ENCODE measurements at regions not wholly inside any gene's neighbourhood (a gene's known extent, or its start where the extent isn't known, plus 50 kb on each side); places are given as distances from the start of the nearest gene placed in this dataset.

- no peak for DNase-seq (ENCODE audit: low spot score)
- no TSS peak for BruUV-seq (replicated peaks)
- Histone ChIP-seq H3K9me3 (ENCODE audit: low read length) (no peaks in the 10 kb centered on the region), H3K4me1 (ENCODE audit: insufficient read depth, low read length, poor library complexity, severe bottlenecking) (no peaks in the 10 kb centered on the region), H3K36me3 (ENCODE audit: insufficient read depth, low read length) (no peaks in the 10 kb centered on the region), H3K79me2 (ENCODE audit: insufficient read depth, low read depth, low read length) (no peaks in the 10 kb centered on the region), H3K4me3 (ENCODE audit: low read depth, low read length, poor library complexity, severe bottlenecking) (no peak overlapping the region), H3K9me2 (ENCODE audit: insufficient read depth, low read length) (no peaks in the 10 kb centered on the region), H2AFZ (ENCODE audit: low read length) (no peak overlapping the region), H3K27ac (ENCODE audit: low read depth, low read length, poor library complexity, severe bottlenecking) (no peak overlapping the region), H4K20me1 (ENCODE audit: insufficient read depth, low read length) (no peaks in the 10 kb centered on the region), H3K4me2 (ENCODE audit: low read length) (no peak overlapping the region)
- CTCF ChIA-PET (ENCODE audit: unreplicated experiment): no interaction called here
- TF ChIP-seq CTCF (conservative IDR thresholded peaks at IDR 0.05; ENCODE audit: low read length) (no peak), EZH2phosphoT487 (IDR thresholded peaks at IDR 0.05; ENCODE audit: borderline replicate concordance, low read depth, low read length) (no peak)
- POLR2A ChIA-PET: no interaction called here
- intact Hi-C loops (cut with micrococcal nuclease; ENCODE audit: unreplicated experiment): no loop called here
Observed at GRCh38 chrX:20488473-20488872, 221.8 kb upstream of the RPS6KA3 start.

GRCh38 chrX:20487227-20487626 lies 220.5 kb upstream of the RPS6KA3 start:
- no TSS peak for BruUV-seq (replicated peaks)
- Histone ChIP-seq H3K4me1 (ENCODE audit: insufficient read depth, low read length, poor library complexity, severe bottlenecking) (no peaks in the 10 kb centered on the region), H2AFZ (ENCODE audit: low read length) (no peak overlapping the region), H3K9me3 (ENCODE audit: low read length) (no peaks in the 10 kb centered on the region), H3K9me2 (ENCODE audit: insufficient read depth, low read length) (no peaks in the 10 kb centered on the region), H3K4me2 (ENCODE audit: low read length) (no peak overlapping the region), H3K27ac (ENCODE audit: low read depth, low read length, poor library complexity, severe bottlenecking) (no peak overlapping the region), H4K20me1 (ENCODE audit: insufficient read depth, low read length) (no peaks in the 10 kb centered on the region), H3K79me2 (ENCODE audit: insufficient read depth, low read depth, low read length) (no peaks in the 10 kb centered on the region), H3K4me3 (ENCODE audit: low read depth, low read length, poor library complexity, severe bottlenecking) (no peak overlapping the region), H3K36me3 (ENCODE audit: insufficient read depth, low read length) (no peaks in the 10 kb centered on the region)
- intact Hi-C loops (cut with micrococcal nuclease; ENCODE audit: unreplicated experiment): no loop called here
- ChIA-PET POLR2A (no interaction called here), CTCF (ENCODE audit: unreplicated experiment) (no interaction called here)
- DNase-seq (ENCODE audit: low spot score): no peak
- no peak for TF ChIP-seq EZH2phosphoT487 (IDR thresholded peaks at IDR 0.05; ENCODE audit: borderline replicate concordance, low read depth, low read length)
- no peak for TF ChIP-seq CTCF (conservative IDR thresholded peaks at IDR 0.05; ENCODE audit: low read length)

- ChIA-PET POLR2A (no interaction called here), CTCF (ENCODE audit: unreplicated experiment) (no interaction called here)
- Histone ChIP-seq H3K9me2 (ENCODE audit: insufficient read depth, low read length) (no peaks in the 10 kb centered on the region), H3K36me3 (ENCODE audit: insufficient read depth, low read length) (no peaks in the 10 kb centered on the region), H3K4me2 (ENCODE audit: low read length) (no peak overlapping the region), H3K27ac (ENCODE audit: low read depth, low read length, poor library complexity, severe bottlenecking) (no peak overlapping the region), H3K4me3 (ENCODE audit: low read depth, low read length, poor library complexity, severe bottlenecking) (no peak overlapping the region), H4K20me1 (ENCODE audit: insufficient read depth, low read length) (no peaks in the 10 kb centered on the region), H2AFZ (ENCODE audit: low read length) (no peak overlapping the region), H3K4me1 (ENCODE audit: insufficient read depth, low read length, poor library complexity, severe bottlenecking) (no peaks in the 10 kb centered on the region), H3K79me2 (ENCODE audit: insufficient read depth, low read depth, low read length) (no peaks in the 10 kb centered on the region), H3K9me3 (ENCODE audit: low read length) (no peaks in the 10 kb centered on the region)
- no peak for DNase-seq (ENCODE audit: low spot score)
- TF ChIP-seq CTCF (conservative IDR thresholded peaks at IDR 0.05; ENCODE audit: low read length) (no peak), EZH2phosphoT487 (IDR thresholded peaks at IDR 0.05; ENCODE audit: borderline replicate concordance, low read depth, low read length) (no peak)
- intact Hi-C loops (cut with micrococcal nuclease; ENCODE audit: unreplicated experiment): no loop called here
- BruUV-seq (replicated peaks): no TSS peak
Observed at GRCh38 chrX:20481632-20482031, 214.9 kb upstream of the RPS6KA3 start.
